HFF-Myc (cell line): ENCODE measurements at regions not wholly inside any gene's neighbourhood (a gene's known extent, or its start where the extent isn't known, plus 50 kb on each side); places are given as distances from the start of the nearest gene placed in this dataset.
A peak's percentile ranks its signal among the peaks of the same experiment; 100 is the strongest.

Source experiments
- DNase-seq: peaks from one replicate; pipeline ENCODE4 v3.0.0-alpha.2; 2011; ENCODE audit warnings: low read depth; ENCODE audit errors: extremely low read depth
- H3K4me3 ChIP-seq: replicated peaks from 2 replicates; pipeline ENCODE4 v1.5.1; 2011; ENCODE audit warnings: low read depth, mild to moderate bottlenecking, control low read depth, low read length
- TF ChIP-seq, protein P1 (sequence below): IDR thresholded peaks from 2 replicates; pipeline ENCODE4 v1.5.1; 2012; ENCODE audit warnings: mild to moderate bottlenecking, low read depth, low read length, control low read depth; ENCODE audit errors: missing control alignments

DNA sequence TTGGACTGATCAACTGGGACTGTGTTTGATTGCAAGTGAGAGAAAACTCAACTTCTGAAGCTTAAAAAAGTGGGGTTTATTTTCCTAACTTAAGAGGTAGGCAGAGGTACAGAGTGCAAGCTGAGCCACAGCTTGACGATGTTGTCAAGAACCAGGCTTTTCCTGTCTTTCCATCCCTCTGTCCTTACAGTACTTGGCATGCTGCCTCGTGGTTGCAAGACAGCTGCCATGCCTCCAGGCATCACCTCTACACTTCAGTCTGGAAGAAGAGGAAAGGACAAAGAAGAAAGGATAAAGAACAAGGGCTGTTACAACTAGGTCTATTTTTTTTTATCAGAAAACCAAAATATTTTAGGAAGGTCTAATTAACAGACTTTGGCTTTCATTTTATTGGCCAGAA, 51.8 kb upstream of the GALNT15 start:
- H3K4me3 ChIP-seq, result no peak overlapping the region
- no peak for DNase-seq
- TF ChIP-seq, protein P1, sequence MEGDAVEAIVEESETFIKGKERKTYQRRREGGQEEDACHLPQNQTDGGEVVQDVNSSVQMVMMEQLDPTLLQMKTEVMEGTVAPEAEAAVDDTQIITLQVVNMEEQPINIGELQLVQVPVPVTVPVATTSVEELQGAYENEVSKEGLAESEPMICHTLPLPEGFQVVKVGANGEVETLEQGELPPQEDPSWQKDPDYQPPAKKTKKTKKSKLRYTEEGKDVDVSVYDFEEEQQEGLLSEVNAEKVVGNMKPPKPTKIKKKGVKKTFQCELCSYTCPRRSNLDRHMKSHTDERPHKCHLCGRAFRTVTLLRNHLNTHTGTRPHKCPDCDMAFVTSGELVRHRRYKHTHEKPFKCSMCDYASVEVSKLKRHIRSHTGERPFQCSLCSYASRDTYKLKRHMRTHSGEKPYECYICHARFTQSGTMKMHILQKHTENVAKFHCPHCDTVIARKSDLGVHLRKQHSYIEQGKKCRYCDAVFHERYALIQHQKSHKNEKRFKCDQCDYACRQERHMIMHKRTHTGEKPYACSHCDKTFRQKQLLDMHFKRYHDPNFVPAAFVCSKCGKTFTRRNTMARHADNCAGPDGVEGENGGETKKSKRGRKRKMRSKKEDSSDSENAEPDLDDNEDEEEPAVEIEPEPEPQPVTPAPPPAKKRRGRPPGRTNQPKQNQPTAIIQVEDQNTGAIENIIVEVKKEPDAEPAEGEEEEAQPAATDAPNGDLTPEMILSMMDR, result no peak

DNA sequence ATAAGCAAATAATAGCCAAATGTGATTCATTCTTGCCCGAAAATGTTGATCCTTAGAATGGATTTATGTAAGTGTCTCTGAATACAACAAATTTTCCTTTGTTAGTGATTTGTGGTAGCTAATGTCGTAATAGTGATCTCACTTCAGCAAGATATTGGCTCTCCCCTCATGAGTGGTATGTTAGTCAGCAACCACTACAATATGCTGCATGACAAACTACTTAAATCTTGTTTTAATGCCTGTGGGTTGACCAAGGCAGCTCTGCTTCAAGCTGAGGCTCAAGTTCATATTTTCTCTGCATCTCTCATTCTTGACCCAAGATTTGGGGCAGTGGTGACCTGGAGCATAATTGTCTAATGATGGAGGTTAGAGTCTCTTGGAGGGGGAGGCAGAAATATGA, 49.8 kb upstream of the GALNT15 start:
- no peak overlapping the region for H3K4me3 ChIP-seq
- DNase-seq, result peak; percentile 78
- TF ChIP-seq, protein P1, result no peak
